Spleen (tissue), 11 donors: ENCODE measurements at regions not wholly inside any gene's neighbourhood (a gene's known extent, or its start where the extent isn't known, plus 50 kb on each side); places are given as distances from the start of the nearest gene placed in this dataset.

ENCODE experiments used
- DNase-seq: peaks from one replicate; pipeline ENCODE4 v3.0.0-alpha.2; 2020
- H3K27ac ChIP-seq, 8 donors: fragments of 200-600 bp; sonication (generic) in 7 of 8; 1 replicate in 4 of 8; 2 replicates in 4 of 8; pipeline versions ENCODE4 v1.5.0 to v1.8.0; 2016 to 2021; ENCODE audit warnings: inconsistent platforms in 4 of 8, mild to moderate bottlenecking in 4 of 8, moderate library complexity in 1 of 8
- H3K27me3 ChIP-seq, 7 donors: fragments of 200-600 bp; sonication (generic) in 6 of 7; replicated peaks in 1 of 7; 1 replicate in 4 of 7; 2 replicates in 3 of 7; pipeline versions ENCODE4 v1.5.0 to v1.8.0; 2016 to 2021; ENCODE audit warnings: inconsistent platforms in 3 of 7, mild to moderate bottlenecking in 1 of 7
- H3K36me3 ChIP-seq, 6 donors: fragments of 200-600 bp; sonication (generic) in 5 of 6; 1 replicate in 4 of 6; 2 replicates in 2 of 6; pipeline versions ENCODE4 v1.5.0 to v1.8.0; 2016 to 2021; ENCODE audit warnings: inconsistent platforms in 2 of 6
- H3K4me1 ChIP-seq, 6 donors: fragments of 200-600 bp; sonication (generic) in 5 of 6; 1 replicate in 3 of 6; 2 replicates in 3 of 6; pipeline versions ENCODE4 v1.5.0 to v1.8.0; 2016 to 2021; ENCODE audit warnings: inconsistent platforms in 3 of 6
- H3K4me3 ChIP-seq, 8 donors: fragments of 200-600 bp; sonication (generic) in 7 of 8; 1 replicate in 4 of 8; 2 replicates in 4 of 8; pipeline versions ENCODE4 v1.5.0 to v1.8.0; 2016 to 2021; ENCODE audit warnings: inconsistent platforms in 4 of 8, mild to moderate bottlenecking in 4 of 8, moderate library complexity in 2 of 8
- H3K9me3 ChIP-seq, 8 donors: fragments of 200-600 bp; sonication (generic) in 7 of 8; 1 replicate in 4 of 8; 2 replicates in 4 of 8; pipeline versions ENCODE4 v1.5.0 to v1.8.0; 2016 to 2021; ENCODE audit warnings: inconsistent platforms in 4 of 8
- CTCF ChIP-seq, 11 experiments: fragments of 200-600 bp in 7 of 11; fragments of 450-650 bp in 4 of 11; sonication (generic) in 4 of 11; IDR thresholded peaks in 8 of 11; conservative IDR thresholded peaks in 3 of 11; 1 replicate in 7 of 11; 2 replicates in 4 of 11; pipeline versions ENCODE4 v1.4.0 to v1.8.0; 2016 to 2021; ENCODE audit warnings: antibody characterized with exemption in 11 of 11, inconsistent platforms in 4 of 11, mild to moderate bottlenecking in 1 of 11
- POLR2A ChIP-seq, 3 donors: fragments of 450-650 bp; IDR thresholded peaks; one replicate each; pipeline ENCODE4 v1.5.1; 2017; ENCODE audit warnings: antibody characterized with exemption in 3 of 3, mild to moderate bottlenecking in 1 of 3
- POLR2AphosphoS5 ChIP-seq, 3 donors: sonication (generic); formaldehyde crosslinking; IDR thresholded peaks; one replicate each; pipeline ENCODE4 v1.5.1; 2017; ENCODE audit warnings: antibody characterized with exemption in 3 of 3
- WGBS, 5 donors: extraction: QIAGEN DNeasy Blood & Tissue Kit in 3 of 5; methylation state at CpG; one replicate each; pipeline versions ENCODE4 v1.1.5 to v1.1.7; 2013 to 2018; 5-methylcytosine and 5-hydroxymethylcytosine counted together
- intact Hi-C: fragments of 100-400 bp; cut with DNase I; formaldehyde crosslinking; loops from one replicate; pipeline ENCODE4 v1.15.0; 2023; ENCODE audit warnings: low total_unique reads
- donor health status: healthy with polysubstance abuse.
- donor health status: DM: no; HTN: no; CAD: no; lungs with moderate emphysema.
- donor health status: DM: no; HTN: no; CAD: no.
- donor health status: Bipolar disorder and iron deficiency.
- donor health status: healthy.
- donor health status: DM: no; HTN: no; CAD: no.
- donor health status: DM: yes; HTN: yes; CAD: no.

- Histone ChIP-seq H3K27me3 (no peaks in the 10 kb centered on the region), H3K4me1 (no peaks in the 10 kb centered on the region), H3K36me3 (no peaks in the 10 kb centered on the region), H3K4me3 (no peak overlapping the region), H3K9me3 (no peaks in the 10 kb centered on the region), H3K27ac (no peak overlapping the region)
- intact Hi-C loops, result no loop called here
- TF ChIP-seq POLR2A (IDR thresholded peaks at IDR 0.05), result no peak
- no peak for TF ChIP-seq CTCF (IDR thresholded peaks at IDR 0.05 in 8 of 11, conservative IDR thresholded peaks at IDR 0.05 in 3 of 11)
- no peak for TF ChIP-seq POLR2AphosphoS5 (IDR thresholded peaks at IDR 0.05)
- WGBS, 5 donors, result 82 to 90% (median 86%) methylated on average over 7 of the region's 7 CpGs
- DNase-seq, result no peak
Measured at GRCh38 chr1:99535470-99536164, 110.3 kb upstream of the PALMD start.

GRCh38 chr1:99537886-99538617, 107.9 kb upstream of the PALMD start:
- 54 to 68% (median 55%) methylated on average over 5 of the region's 5 CpGs for whole genome bisulfite sequencing, 5 donors
- Histone ChIP-seq H3K9me3 (no peaks in the 10 kb centered on the region), H3K27ac (no peak overlapping the region), H3K4me1 (no peaks in the 10 kb centered on the region), H3K27me3 (no peaks in the 10 kb centered on the region), H3K36me3 (no peaks in the 10 kb centered on the region), H3K4me3 (no peak overlapping the region)
- TF ChIP-seq POLR2A (IDR thresholded peaks at IDR 0.05) (no peak), POLR2AphosphoS5 (IDR thresholded peaks at IDR 0.05) (no peak), CTCF (IDR thresholded peaks at IDR 0.05 in 8 of 11, conservative IDR thresholded peaks at IDR 0.05 in 3 of 11) (no peak)
- DNase-seq, result no peak
- intact Hi-C loops, result no loop called here

- no peaks in the 10 kb centered on the region for H3K4me1 ChIP-seq
- WGBS, 5 donors, result 77 to 87% (median 80%) methylated on average over 2 of the region's 2 CpGs
- DNase-seq, result no peak
- H3K4me3 ChIP-seq, result no peak overlapping the region
- intact Hi-C loops, result no loop called here
- H3K27ac ChIP-seq, result no peak overlapping the region
- H3K27me3 ChIP-seq, result no peaks in the 10 kb centered on the region
- no peaks in the 10 kb centered on the region for H3K36me3 ChIP-seq
- TF ChIP-seq POLR2A (IDR thresholded peaks at IDR 0.05), result no peak
- no peak for TF ChIP-seq CTCF (IDR thresholded peaks at IDR 0.05 in 8 of 11, conservative IDR thresholded peaks at IDR 0.05 in 3 of 11)
- TF ChIP-seq POLR2AphosphoS5 (IDR thresholded peaks at IDR 0.05), result no peak
- H3K9me3 ChIP-seq, result no peaks in the 10 kb centered on the region
Measured at GRCh38 chr1:99538618-99538956, 107.3 kb upstream of the PALMD start.

- no peaks in the 10 kb centered on the region for H3K9me3 ChIP-seq
- no peaks in the 10 kb centered on the region for H3K4me1 ChIP-seq
- TF ChIP-seq POLR2A (IDR thresholded peaks at IDR 0.05) (no peak), POLR2AphosphoS5 (IDR thresholded peaks at IDR 0.05) (no peak), CTCF (IDR thresholded peaks at IDR 0.05 in 8 of 11, conservative IDR thresholded peaks at IDR 0.05 in 3 of 11) (no peak)
- intact Hi-C loops, result no loop called here
- H3K27ac ChIP-seq, result no peak overlapping the region
- DNase-seq, result no peak
- H3K4me3 ChIP-seq, result no peak overlapping the region
- no peaks in the 10 kb centered on the region for H3K27me3 ChIP-seq
- H3K36me3 ChIP-seq, result no peaks in the 10 kb centered on the region
Measured at GRCh38 chr1:99539131-99539530, 106.8 kb upstream of the PALMD start.
